CD4-positive, alpha-beta memory T cell (primary cell): ENCODE measurements at regions not wholly inside any gene's neighbourhood (a gene's known extent, or its start where the extent isn't known, plus 50 kb on each side); places are given as distances from the start of the nearest gene placed in this dataset.

Experiments
- CTCF ChIA-PET: fragments of 350-600 bp; sonication (Branson Sonifier 250); formaldehyde crosslinking; loops from one replicate; lab custom pipeline; 2021; ENCODE audit warnings: inconsistent platforms; ENCODE audit not compliant: partially characterized antibody; lab: Charles Lee
- POLR2A ChIA-PET: fragments of 350-600 bp; sonication (Branson Sonifier 250); formaldehyde crosslinking; loops from one replicate; lab custom pipeline; 2021; ENCODE audit not compliant: partially characterized antibody; lab: Charles Lee
- DNase-seq, 5 donors: peaks; one replicate each; pipeline versions ENCODE4 v3.0.0 to v3.0.0-alpha.2; 2020 to 2022; ENCODE audit warnings: mixed read lengths in 1 of 5
- H3K27ac ChIP-seq: one replicate; pipeline ENCODE4 v1.7.0; 2013; ENCODE audit warnings: low read depth, low read length
- H3K27me3 ChIP-seq: 2 replicates; pipeline ENCODE4 v1.7.0; 2013; ENCODE audit warnings: mild to moderate bottlenecking, low read length, moderate library complexity; ENCODE audit not compliant: insufficient read depth
- H3K36me3 ChIP-seq: 2 replicates; pipeline ENCODE4 v1.7.0; 2013; ENCODE audit warnings: mild to moderate bottlenecking, low read length, moderate library complexity; ENCODE audit not compliant: insufficient read depth
- H3K4me1 ChIP-seq: 2 replicates; pipeline ENCODE4 v1.7.0; 2013; ENCODE audit warnings: mild to moderate bottlenecking, low read length, moderate library complexity; ENCODE audit not compliant: insufficient read depth
- H3K4me3 ChIP-seq, 2 donors: one replicate each; pipeline ENCODE4 v1.7.0; 2013; ENCODE audit warnings: low read length in 2 of 2, mild to moderate bottlenecking in 1 of 2
- H3K9me3 ChIP-seq, 2 donors: one replicate each; pipeline ENCODE4 v1.7.0; 2013; ENCODE audit warnings: low read length in 2 of 2, control low read depth in 1 of 2; ENCODE audit not compliant: control insufficient read depth in 1 of 2
- H3K27ac Mint-ChIP-seq, 7 donors: one replicate each; pipeline ENCODE4 v1.8.0; 2020 to 2021; ENCODE audit warnings: mixed read lengths in 7 of 7, mild to moderate bottlenecking in 6 of 7, inconsistent platforms in 3 of 7, moderate library complexity in 3 of 7
- H3K27me3 Mint-ChIP-seq, 2 donors: one replicate each; pipeline ENCODE4 v1.8.0; 2020 to 2021; ENCODE audit warnings: mixed read lengths in 2 of 2
- H3K36me3 Mint-ChIP-seq, 2 donors: one replicate each; pipeline ENCODE4 v1.8.0; 2020 to 2021; ENCODE audit warnings: mixed read lengths in 2 of 2, inconsistent platforms in 1 of 2, mild to moderate bottlenecking in 1 of 2
- H3K4me1 Mint-ChIP-seq, 4 donors: one replicate each; pipeline ENCODE4 v1.8.0; 2020 to 2021; ENCODE audit warnings: mixed read lengths in 4 of 4, mild to moderate bottlenecking in 1 of 4
- H3K4me3 Mint-ChIP-seq, 8 donors: one replicate each; pipeline ENCODE4 v1.8.0; 2020 to 2021; ENCODE audit warnings: mixed read lengths in 8 of 8, mild to moderate bottlenecking in 7 of 8, moderate library complexity in 6 of 8, inconsistent platforms in 3 of 8
- H3K9me3 Mint-ChIP-seq, 8 donors: one replicate each; pipeline ENCODE4 v1.8.0; 2020 to 2021; ENCODE audit warnings: mixed read lengths in 8 of 8, mild to moderate bottlenecking in 5 of 8, inconsistent platforms in 3 of 8, moderate library complexity in 1 of 8
- intact Hi-C: fragments of 100-400 bp; cut with micrococcal nuclease; formaldehyde crosslinking; loops from one replicate; pipeline ENCODE4 v1.15.1; 2023

DNA sequence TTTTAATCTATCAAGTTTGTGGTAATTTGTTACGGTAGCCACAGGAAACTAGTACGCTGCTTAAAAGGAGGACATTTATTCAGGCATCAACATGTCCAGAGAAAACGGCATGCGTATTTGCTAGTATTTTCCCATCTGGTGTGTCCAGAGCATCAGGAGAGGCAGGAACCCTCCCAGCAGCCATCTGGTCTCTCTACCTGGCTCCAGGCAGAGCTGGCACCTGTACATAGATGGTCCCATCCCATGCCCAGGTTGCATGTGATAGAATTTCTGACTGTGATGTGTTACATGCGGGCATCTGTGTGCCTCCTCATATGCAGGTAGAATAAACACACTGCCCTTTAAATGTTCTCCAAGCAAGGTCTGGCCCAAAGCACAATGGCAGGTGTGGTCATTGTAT, 57.9 kb upstream of the PAGE1 start:
- CTCF ChIA-PET: interaction anchor here (1.0 to 1.8 kb wide), 4 partner anchors 10 to 561 kb away, joined by 3 to 8 read pairs (median 4); no protein-coding TSS in a partner anchor
- H3K27me3 ChIP-seq: no peaks in the 10 kb centered on the region
- no peaks in the 10 kb centered on the region for H3K9me3 ChIP-seq
- DNase-seq: no peak
- no peaks in the 10 kb centered on the region for H3K4me1 ChIP-seq
- intact Hi-C loops: loop anchor here (1.0 kb wide), 3 partner anchors 461 to 630 kb away; partner anchors contain the start of gene GPKOW
- no peaks in the 10 kb centered on the region for H3K36me3 ChIP-seq
- H3K36me3 Mint-ChIP-seq: no peaks in the 10 kb centered on the region
- peaks cover 0 to 2% (median 0%) of the 10 kb centered on the region in 4 donors for H3K4me1 Mint-ChIP-seq
- peaks cover 2 to 5% of the 10 kb centered on the region in 2 donors for H3K27me3 Mint-ChIP-seq
- H3K27ac ChIP-seq: no peak overlapping the region
- POLR2A ChIA-PET: no interaction called here
- no peaks in the 10 kb centered on the region for H3K9me3 Mint-ChIP-seq
- no peak overlapping the region for H3K27ac Mint-ChIP-seq
- no peak overlapping the region for H3K4me3 Mint-ChIP-seq
- H3K4me3 ChIP-seq: no peak overlapping the region

DNA sequence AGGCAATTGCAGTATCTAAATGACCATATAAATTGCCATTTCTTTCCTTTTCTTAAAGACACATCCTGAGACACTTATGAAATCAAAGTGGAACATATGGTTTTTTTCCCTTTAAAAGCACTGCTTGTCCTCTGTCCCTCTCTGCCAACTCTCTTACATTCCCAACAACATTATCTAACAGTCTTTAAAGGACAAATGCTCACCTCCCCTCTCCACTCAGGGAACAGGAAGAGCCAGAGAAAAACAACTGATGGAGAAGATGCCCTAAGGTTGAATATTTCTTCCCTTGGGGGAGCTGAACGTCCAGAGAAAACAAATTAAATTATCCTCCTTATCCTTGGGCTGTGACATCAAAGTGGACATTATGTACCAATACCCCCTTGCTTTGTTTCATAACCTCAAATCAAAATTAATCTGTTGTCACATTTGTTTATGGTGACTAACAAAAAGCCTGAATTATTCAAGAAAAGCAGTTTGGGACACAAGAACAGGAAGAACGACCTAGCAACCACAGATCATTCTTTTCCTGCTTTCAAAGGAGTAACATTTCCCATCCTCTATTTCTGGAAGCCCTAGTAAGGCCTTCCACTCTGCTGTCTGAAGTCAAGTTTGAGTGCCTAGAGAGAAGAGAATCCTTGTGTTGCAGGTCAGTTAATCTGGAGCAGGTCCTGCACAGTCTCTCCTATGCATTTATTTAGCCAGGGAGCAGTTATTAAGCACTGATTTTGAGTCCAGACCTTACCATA, 52.6 kb upstream of the PAGE1 start:
- POLR2A ChIA-PET: no interaction called here
- H3K4me1 Mint-ChIP-seq: no peaks in the 10 kb centered on the region
- H3K27me3 ChIP-seq: no peaks in the 10 kb centered on the region
- H3K27me3 Mint-ChIP-seq: peaks cover 3 to 11% of the 10 kb centered on the region in 2 donors
- CTCF ChIA-PET: no interaction called here
- H3K4me1 ChIP-seq: no peaks in the 10 kb centered on the region
- H3K4me3 ChIP-seq: no peak overlapping the region
- H3K27ac ChIP-seq: no peak overlapping the region
- H3K27ac Mint-ChIP-seq: no peak overlapping the region
- H3K36me3 Mint-ChIP-seq: no peaks in the 10 kb centered on the region
- no peaks in the 10 kb centered on the region for H3K36me3 ChIP-seq
- H3K9me3 ChIP-seq: no peaks in the 10 kb centered on the region
- H3K9me3 Mint-ChIP-seq: no peaks in the 10 kb centered on the region
- intact Hi-C loops: no loop called here
- DNase-seq: no peak
- H3K4me3 Mint-ChIP-seq: no peak overlapping the region

DNA sequence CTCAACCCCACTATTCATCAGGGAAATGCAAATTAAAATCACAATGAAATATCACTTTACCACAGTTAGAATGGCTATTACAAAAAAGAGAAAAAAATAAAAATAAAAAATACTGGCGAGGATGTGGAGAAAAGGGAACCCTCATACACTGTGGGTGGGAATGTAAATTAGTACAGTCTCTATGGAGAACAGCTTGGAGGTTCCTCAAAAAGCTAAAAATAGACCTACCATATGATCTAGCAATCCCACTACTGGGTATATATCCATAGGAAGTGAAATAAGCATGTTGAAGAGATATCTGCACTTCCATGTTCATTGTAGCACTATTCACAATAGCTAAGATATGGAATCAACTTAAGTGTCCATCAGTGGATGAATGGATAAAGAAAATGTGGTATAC, 50.5 kb upstream of the PAGE1 start:
- Mint-ChIP-seq H3K9me3 (no peaks in the 10 kb centered on the region), H3K27ac (no peak overlapping the region), H3K27me3 (peaks cover 3 to 11% of the 10 kb centered on the region in 2 donors), H3K4me1 (no peaks in the 10 kb centered on the region), H3K36me3 (no peaks in the 10 kb centered on the region), H3K4me3 (no peak overlapping the region)
- CTCF ChIA-PET: no interaction called here
- Histone ChIP-seq H3K36me3 (no peaks in the 10 kb centered on the region), H3K27me3 (no peaks in the 10 kb centered on the region), H3K9me3 (no peaks in the 10 kb centered on the region), H3K27ac (no peak overlapping the region), H3K4me3 (no peak overlapping the region), H3K4me1 (no peaks in the 10 kb centered on the region)
- intact Hi-C loops: no loop called here
- POLR2A ChIA-PET: no interaction called here
- no peak for DNase-seq
